8988T (cell line): ENCODE measurements at regions not wholly inside any gene's neighbourhood (a gene's known extent, or its start where the extent isn't known, plus 50 kb on each side); places are given as distances from the start of the nearest gene placed in this dataset.

Source experiments
- DNase-seq: peaks from one replicate; pipeline ENCODE4 v3.0.0; 2011

DNA sequence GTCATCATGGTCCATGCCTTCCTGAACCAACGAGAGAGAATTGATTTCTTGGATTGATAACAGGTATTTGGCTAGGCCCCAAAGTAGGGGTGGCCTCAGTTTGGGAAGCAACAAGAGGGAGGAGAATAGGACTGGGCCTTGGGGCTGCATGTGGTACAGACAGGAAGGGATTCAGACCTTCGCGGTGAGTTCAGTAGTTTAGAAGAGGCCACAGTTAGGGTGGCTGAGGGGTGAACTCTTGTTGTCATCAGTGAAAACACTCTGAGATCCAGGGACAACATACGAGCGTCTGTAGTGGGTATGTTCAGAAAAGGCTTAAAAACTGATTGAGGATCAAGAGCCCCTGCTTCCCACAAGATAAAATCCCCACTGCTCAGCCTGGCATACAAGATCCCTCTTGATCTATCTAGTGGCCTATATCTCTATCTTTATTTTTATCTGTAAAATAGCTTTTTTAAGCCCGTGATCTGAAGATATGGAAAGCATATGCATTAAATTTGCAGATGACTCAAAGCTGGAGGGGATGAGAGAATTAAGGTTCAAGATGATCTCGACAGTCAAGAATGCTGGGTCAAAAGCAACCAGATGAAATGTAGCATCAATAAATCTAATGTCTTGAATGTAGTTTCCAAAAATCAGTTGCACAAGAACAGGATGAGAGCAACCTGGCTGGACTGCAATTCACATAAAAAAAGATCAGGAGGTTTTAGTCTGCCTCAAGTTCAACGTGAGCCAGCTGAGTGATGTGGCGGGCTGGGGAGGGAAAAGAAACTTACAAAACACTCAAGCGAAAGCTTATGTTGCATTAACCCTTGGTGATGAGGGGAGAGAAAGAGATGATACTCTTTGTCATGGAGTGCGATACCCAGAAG is 221.1 kb upstream of the TLE3 start:
- no peak for DNase-seq

GRCh38 chr15:70316059-70316600 is 218.4 kb upstream of the TLE3 start:
- DNase-seq: no peak

GRCh38 chr15:70315431-70315830 is 217.7 kb upstream of the TLE3 start:
- no peak for DNase-seq

- no peak for DNase-seq
These were observed 217.0 kb upstream of the TLE3 start for GRCh38 chr15:70314688-70315087.

GRCh38 chr15:70314018-70314354 is 216.3 kb upstream of the TLE3 start:
- DNase-seq: no peak

GRCh38 chr15:70313099-70314017 is 215.6 kb upstream of the TLE3 start:
- no peak for DNase-seq

DNA sequence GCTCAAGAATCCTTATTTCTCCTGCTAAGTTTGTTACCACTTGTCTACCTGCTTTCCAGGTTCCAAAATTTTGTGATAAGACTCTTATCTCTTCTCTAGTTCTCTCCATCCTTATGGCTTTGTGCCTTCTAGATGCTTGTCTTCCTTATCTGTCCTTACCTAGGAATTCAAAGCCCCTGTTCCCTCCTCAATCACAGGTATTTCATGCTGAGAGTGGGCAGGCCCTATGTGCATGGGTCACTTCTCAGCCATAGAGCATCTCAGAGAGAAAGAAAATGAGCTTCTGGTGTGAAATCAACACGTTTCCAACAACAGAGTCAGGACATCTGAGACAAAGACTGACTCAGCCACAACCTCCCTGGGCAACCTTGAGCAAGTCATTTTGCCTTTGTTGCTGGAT is 214.1 kb upstream of the TLE3 start:
- DNase-seq: no peak

DNA sequence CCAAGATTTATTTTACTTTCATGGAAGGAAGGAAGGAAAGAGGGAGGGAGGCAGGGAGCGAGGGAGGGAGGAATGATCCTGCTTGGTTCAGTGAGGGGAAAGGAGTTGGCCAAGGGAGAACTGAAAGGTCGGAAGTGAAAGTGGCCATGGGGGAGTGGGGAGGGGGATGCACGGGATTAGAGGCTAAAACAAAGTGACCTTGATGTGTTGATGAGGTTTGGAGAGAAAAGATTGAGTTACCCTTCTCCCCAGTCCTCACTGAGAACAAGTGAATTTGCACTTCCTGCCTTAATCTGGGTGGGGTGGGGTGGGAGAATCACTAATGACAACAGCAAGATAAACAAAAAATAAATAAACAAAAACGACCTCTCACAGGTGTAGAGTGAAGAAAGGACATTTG is 212.0 kb upstream of the TLE3 start:
- no peak for DNase-seq

DNA sequence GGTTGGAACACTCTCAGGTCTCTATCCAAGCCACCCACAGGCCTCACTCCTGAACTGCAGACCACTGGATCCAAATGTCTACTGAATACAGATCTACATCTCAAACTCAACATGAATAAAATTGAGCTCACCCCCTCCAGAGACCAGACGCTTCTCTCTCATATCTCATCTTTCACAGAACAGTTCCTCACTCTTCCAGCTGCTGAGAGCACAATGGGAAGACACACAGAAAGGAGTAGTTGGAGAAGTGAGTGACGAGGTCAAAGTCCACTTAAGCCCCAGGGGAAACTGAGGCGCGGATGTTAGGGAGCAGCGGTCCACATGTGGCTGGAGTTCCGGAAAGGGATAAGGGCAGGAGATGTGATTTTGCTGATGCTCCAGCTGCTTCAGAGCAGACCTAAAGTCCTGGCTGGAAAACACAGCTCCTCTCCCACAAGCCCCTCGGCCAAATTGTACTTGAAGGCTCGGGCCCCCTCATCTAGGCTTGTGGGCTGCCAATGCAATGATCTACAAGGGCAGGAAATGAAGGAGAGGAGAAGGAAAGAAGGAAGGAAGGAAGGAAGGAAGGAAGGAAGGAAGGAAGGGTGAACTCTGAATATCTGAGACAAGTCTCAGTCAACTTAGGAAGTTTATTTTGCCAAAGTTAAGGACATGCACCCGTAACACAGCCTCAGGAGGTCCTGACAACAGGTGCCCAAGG is 211.2 kb upstream of the TLE3 start:
- DNase-seq: no peak

- no peak for DNase-seq
These were observed 210.5 kb upstream of the TLE3 start for GRCh38 chr15:70308011-70308734.

DNA sequence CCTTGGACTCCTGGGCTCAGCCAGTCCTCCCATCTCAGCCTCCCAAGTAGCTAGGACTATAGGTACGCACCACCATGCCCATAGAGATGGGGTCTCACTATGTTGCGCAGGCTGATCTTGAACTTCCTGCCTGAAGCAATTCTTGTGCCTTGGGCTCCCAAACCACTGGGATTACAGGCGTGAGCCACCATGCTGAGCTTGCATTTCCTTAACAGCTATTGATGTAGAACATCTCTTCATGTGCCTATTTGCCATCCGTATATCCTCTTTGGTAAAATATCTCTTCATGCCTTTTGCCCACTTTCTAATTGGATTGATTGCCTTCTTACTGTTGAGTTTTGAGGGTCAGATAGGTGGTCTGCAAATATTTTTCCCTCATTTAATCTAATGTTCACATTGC is 208.9 kb upstream of the TLE3 start:
- DNase-seq: no peak

GRCh38 chr15:70306081-70306480 is 208.4 kb upstream of the TLE3 start:
- DNase-seq: no peak

GRCh38 chr15:70303981-70304380 is 206.3 kb upstream of the TLE3 start:
- no peak for DNase-seq

- no peak for DNase-seq
These were observed 204.6 kb upstream of the TLE3 start for GRCh38 chr15:70302360-70302759.

GRCh38 chr15:70301396-70301795 is 203.7 kb upstream of the TLE3 start:
- DNase-seq: no peak

DNA sequence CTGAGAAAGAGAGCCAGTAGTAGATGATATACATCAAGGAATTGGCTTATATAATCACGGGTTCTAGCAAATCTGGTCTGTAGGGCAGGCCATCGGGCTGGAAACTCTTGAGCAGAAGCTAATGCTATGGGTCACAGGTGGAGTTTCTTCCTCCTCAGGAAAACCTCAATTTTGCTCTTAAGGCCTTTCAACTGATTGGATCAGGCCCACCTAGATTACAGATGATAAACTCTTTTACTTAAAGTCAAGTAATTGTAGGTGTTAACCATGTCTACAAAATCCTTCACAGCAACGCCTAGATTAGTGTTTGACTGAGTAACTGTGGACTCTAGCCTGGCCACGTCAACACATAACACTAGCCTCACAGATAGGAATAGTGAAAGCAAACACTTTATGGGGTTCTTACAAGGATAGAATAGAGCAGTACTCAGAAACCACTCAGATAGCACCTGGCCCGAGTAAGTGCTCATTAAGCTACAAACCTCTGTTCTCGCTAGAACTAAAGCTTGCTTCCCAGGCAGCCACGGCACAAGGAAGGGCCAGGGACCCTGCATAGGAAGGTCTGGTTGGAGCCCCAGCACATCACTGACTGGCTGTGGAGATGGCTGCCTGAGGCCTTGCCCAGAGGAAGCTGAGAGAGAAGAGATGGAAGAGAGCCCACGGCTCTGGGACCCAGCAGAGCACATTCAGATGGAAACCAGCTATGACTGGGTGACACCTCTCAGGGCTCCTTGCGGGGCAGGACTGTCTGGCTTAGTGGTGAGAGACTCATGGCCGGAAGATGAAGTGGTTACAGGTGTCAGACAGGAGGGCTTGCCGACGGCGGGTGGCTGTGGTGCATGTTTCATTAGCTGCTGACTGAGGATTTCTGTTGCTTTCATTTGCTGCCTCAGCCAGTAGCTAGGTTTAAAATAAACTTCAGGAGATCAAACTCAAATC is 202.5 kb upstream of the TLE3 start:
- DNase-seq: no peak

DNA sequence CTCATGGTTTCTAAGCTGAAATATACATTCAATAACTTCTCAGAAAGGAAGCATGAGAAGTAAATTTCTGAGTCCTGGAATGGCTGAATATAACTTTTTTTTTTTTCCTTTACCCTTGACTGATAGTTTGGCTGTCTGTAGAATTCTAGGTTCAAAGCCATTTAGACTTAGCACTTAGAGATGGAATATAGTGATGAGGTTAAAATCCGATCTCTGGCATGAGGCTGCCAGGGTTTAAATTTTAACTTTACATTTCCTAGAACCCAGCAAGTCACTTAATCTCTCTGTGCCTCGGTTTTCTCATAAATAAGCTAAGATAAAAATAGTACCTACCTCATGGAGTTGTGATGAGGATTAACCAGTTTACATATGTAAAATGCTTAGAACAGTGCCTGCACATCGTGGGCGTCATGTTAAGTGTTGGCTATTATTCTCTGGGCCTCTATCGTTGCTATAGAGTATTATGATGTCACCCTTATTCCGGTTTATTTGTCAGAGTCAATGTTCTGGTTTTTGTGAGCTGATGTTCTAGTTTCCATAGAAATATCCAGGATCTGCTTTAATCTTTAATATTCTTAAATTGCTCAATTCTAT is 199.8 kb upstream of the TLE3 start:
- DNase-seq: no peak

- no peak for DNase-seq
These were observed 197.1 kb upstream of the TLE3 start for GRCh38 chr15:70294731-70295305.

DNA sequence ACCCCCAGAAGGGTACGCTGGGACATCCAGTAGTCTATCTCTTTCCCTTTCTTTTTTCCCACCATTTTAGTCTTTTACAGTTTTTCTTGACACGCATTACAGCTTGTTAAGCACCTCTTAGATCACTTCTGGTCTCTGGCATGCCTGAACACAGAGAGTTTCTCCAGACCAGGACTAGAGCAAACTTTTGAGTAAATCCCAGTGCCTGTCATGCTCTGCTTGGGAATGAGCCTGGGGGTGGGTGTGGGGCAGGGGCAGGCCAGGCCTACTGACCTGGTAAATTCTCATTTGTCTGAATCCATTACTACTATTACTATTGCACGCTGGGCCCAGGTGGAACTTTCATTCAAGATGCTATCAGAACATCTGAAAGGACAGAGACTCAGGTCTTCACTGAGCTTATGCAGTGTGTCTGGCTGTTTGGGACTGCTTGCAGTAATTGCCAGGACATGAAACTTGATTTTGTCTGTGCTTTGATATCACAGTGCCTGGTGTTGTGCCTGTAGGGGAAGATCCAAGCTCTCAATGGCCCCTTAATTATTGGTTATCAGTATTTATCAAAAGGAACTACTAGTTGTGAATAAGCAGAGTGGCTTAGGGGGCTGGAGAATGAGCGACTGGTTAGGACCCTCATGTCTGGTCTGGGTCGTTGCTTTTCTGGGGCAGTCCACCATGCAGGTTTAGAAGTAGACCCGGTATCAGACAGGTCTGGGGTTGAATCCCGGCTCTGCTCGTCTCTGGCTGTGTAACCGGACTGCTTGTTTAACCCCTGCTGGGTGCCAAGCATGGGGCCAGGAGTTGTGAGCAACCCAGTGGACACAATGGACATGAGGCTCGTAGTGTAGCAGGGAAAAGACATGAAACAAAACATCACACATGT is 196.1 kb upstream of the TLE3 start:
- no peak for DNase-seq
